GM12878 (cell line): ENCODE measurements at regions not wholly inside any gene's neighbourhood (a gene's known extent, or its start where the extent isn't known, plus 50 kb on each side); places are given as distances from the start of the nearest gene placed in this dataset.

Experiments
- BACH1 ChIP-seq: fragments of 450-650 bp; IDR thresholded peaks from 2 replicates; pipeline ENCODE4 v1.6.1; 2017; ENCODE audit warnings: mild to moderate bottlenecking, borderline replicate concordance
- BMI1 ChIP-seq: fragments of 450-650 bp; IDR thresholded peaks from 2 replicates; pipeline ENCODE4 v1.6.1; 2016; ENCODE audit warnings: mild to moderate bottlenecking, moderate library complexity, borderline replicate concordance
- CREM ChIP-seq: IDR thresholded peaks from 2 replicates; pipeline ENCODE4 v1.6.1; 2014; ENCODE audit warnings: antibody characterized with exemption, low read depth
- ESRRA ChIP-seq: IDR thresholded peaks from 2 replicates; pipeline ENCODE4 v1.6.1; 2012; ENCODE audit warnings: mild to moderate bottlenecking, low read length, improper control_type of control experiment
- FOXM1 ChIP-seq: IDR thresholded peaks from 2 replicates; pipeline ENCODE4 v1.6.1; 2012; ENCODE audit warnings: low read depth, mild to moderate bottlenecking, inconsistent platforms, low read length, moderate library complexity
- HDAC2 ChIP-seq: fragments of 200-600 bp; sonication (generic); IDR thresholded peaks from 2 replicates; pipeline ENCODE4 v1.6.1; 2017
- HDGF ChIP-seq: fragments of 450-650 bp; IDR thresholded peaks from 2 replicates; pipeline ENCODE4 v1.6.1; 2016; ENCODE audit warnings: antibody characterized with exemption
- KAT2A ChIP-seq: conservative IDR thresholded peaks from 2 replicates; pipeline ENCODE4 v1.6.1; 2011; ENCODE audit warnings: low read depth, low read length; ENCODE audit not compliant: control insufficient read depth
- MEF2A ChIP-seq: IDR thresholded peaks from 2 replicates; pipeline ENCODE4 v1.6.1; 2011; ENCODE audit warnings: low read depth, mild to moderate bottlenecking, low read length, moderate library complexity; ENCODE audit not compliant: insufficient read depth
- MTA2 ChIP-seq: fragments of 450-650 bp; IDR thresholded peaks from 2 replicates; pipeline ENCODE4 v1.6.1; 2016; ENCODE audit warnings: low read depth, mild to moderate bottlenecking, moderate library complexity
- NR2C2 ChIP-seq: IDR thresholded peaks from 2 replicates; pipeline ENCODE4 v1.6.1; 2011; ENCODE audit warnings: borderline replicate concordance, low read depth; ENCODE audit not compliant: control insufficient read depth, insufficient read length
- POLR2AphosphoS5 ChIP-seq: IDR thresholded peaks from 2 replicates; pipeline ENCODE4 v1.6.1; 2011; ENCODE audit warnings: mild to moderate bottlenecking, low read length, inconsistent platforms
- RAD51 ChIP-seq: fragments of 450-650 bp; IDR thresholded peaks from 2 replicates; pipeline ENCODE4 v1.6.1; 2016; ENCODE audit warnings: moderate library complexity, mild to moderate bottlenecking, inconsistent platforms
- RCOR1 ChIP-seq: conservative IDR thresholded peaks from 2 replicates; pipeline ENCODE4 v1.6.1; 2012; ENCODE audit warnings: low read depth, low read length, improper control_type of control experiment
- SIN3A ChIP-seq: IDR thresholded peaks from 2 replicates; pipeline ENCODE4 v1.6.1; 2012; ENCODE audit warnings: low read depth, low read length, improper control_type of control experiment
- SIX5 ChIP-seq: IDR thresholded peaks from 2 replicates; pipeline ENCODE4 v1.6.1; 2011; ENCODE audit warnings: mild to moderate bottlenecking, low read depth, low read length, moderate library complexity; ENCODE audit not compliant: severe bottlenecking
- SP1 ChIP-seq: IDR thresholded peaks from one replicate; pipeline ENCODE4 v1.6.1; 2011; ENCODE audit warnings: low read depth, low read length
- SPI1 ChIP-seq: IDR thresholded peaks from 2 replicates; pipeline ENCODE4 v1.6.1; 2011; ENCODE audit warnings: low read depth, mild to moderate bottlenecking, low read length, moderate library complexity, borderline replicate concordance; ENCODE audit not compliant: insufficient read depth
- SREBF2 ChIP-seq: IDR thresholded peaks from 2 replicates; pipeline ENCODE4 v1.6.1; 2012; ENCODE audit warnings: mild to moderate bottlenecking, low read length
- TCF3 ChIP-seq: IDR thresholded peaks from 2 replicates; pipeline ENCODE4 v1.6.1; 2012; ENCODE audit warnings: low read depth, mild to moderate bottlenecking, low read length, borderline replicate concordance; ENCODE audit not compliant: insufficient read depth
- ZNF207 ChIP-seq: fragments of 450-650 bp; IDR thresholded peaks from 2 replicates; pipeline ENCODE4 v1.6.1; 2014; ENCODE audit warnings: antibody characterized with exemption, mild to moderate bottlenecking, borderline replicate concordance
- ZNF622 ChIP-seq: fragments of 450-650 bp; IDR thresholded peaks from 2 replicates; pipeline ENCODE4 v1.6.1; 2017; ENCODE audit warnings: mild to moderate bottlenecking, inconsistent platforms
- TF ChIP-seq, protein P1 (sequence below): fragments of 150-350 bp; IDR thresholded peaks from 2 replicates; pipeline ENCODE4 v1.6.1; 2014; ENCODE audit warnings: mild to moderate bottlenecking, low read depth, low read length
- TF ChIP-seq, protein P2 (sequence below): IDR thresholded peaks from 2 replicates; pipeline ENCODE4 v1.6.1; 2012; ENCODE audit warnings: low read depth, low read length, improper control_type of control experiment
- TF ChIP-seq, protein P3 (sequence below): fragments of 150-350 bp; IDR thresholded peaks from 2 replicates; pipeline ENCODE4 v1.6.1; 2016; ENCODE audit warnings: low read depth, low read length
- TF ChIP-seq, protein P4 (sequence below): IDR thresholded peaks from 2 replicates; pipeline ENCODE4 v1.6.1; 2011; ENCODE audit warnings: mild to moderate bottlenecking, low read depth, low read length, moderate library complexity; ENCODE audit not compliant: insufficient replicate concordance

DNA sequence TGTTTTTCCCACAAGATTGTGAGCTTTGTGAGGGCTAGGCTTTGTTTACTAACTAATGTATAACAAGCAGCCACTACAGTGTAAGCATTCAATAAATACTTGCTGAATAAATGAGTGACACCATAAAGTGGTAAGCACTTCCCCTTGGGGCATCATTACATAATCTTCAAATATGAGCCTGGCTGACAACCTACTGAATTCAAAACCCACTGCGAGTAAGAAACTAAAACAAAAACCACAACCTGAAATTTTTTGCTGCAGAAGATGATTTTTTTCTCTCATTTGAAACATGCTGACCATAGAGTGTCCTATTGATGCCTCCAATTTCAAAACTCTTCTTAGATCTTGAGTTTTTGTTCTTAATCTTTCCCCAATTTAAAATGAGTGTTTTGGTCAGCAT is 331.3 kb upstream of the CCNG1 start (continued):
- TF ChIP-seq, protein P1, sequence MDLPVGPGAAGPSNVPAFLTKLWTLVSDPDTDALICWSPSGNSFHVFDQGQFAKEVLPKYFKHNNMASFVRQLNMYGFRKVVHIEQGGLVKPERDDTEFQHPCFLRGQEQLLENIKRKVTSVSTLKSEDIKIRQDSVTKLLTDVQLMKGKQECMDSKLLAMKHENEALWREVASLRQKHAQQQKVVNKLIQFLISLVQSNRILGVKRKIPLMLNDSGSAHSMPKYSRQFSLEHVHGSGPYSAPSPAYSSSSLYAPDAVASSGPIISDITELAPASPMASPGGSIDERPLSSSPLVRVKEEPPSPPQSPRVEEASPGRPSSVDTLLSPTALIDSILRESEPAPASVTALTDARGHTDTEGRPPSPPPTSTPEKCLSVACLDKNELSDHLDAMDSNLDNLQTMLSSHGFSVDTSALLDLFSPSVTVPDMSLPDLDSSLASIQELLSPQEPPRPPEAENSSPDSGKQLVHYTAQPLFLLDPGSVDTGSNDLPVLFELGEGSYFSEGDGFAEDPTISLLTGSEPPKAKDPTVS, result no peak
- TF ChIP-seq HDAC2 (no peak), ZNF207 (no peak), KAT2A (no peak), CREM (peak; percentile 43; the same call in 1 of the 2 replicates), FOXM1 (no peak), HDGF (no peak), NR2C2 (no peak), POLR2AphosphoS5 (no peak), SIN3A (no peak), RAD51 (no peak), ESRRA (no peak), SIX5 (no peak), MEF2A (no peak), SPI1 (peak; percentile 78; the same call in 1 of the 2 replicates), MTA2 (peak; percentile 67), SREBF2 (no peak), RCOR1 (no peak), BACH1 (no peak), BMI1 (no peak), SP1 (no peak), ZNF622 (no peak), TCF3 (no peak)
- TF ChIP-seq, protein P2, sequence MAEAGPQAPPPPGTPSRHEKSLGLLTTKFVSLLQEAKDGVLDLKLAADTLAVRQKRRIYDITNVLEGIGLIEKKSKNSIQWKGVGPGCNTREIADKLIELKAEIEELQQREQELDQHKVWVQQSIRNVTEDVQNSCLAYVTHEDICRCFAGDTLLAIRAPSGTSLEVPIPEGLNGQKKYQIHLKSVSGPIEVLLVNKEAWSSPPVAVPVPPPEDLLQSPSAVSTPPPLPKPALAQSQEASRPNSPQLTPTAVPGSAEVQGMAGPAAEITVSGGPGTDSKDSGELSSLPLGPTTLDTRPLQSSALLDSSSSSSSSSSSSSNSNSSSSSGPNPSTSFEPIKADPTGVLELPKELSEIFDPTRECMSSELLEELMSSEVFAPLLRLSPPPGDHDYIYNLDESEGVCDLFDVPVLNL, result no peak
- TF ChIP-seq, protein P3, sequence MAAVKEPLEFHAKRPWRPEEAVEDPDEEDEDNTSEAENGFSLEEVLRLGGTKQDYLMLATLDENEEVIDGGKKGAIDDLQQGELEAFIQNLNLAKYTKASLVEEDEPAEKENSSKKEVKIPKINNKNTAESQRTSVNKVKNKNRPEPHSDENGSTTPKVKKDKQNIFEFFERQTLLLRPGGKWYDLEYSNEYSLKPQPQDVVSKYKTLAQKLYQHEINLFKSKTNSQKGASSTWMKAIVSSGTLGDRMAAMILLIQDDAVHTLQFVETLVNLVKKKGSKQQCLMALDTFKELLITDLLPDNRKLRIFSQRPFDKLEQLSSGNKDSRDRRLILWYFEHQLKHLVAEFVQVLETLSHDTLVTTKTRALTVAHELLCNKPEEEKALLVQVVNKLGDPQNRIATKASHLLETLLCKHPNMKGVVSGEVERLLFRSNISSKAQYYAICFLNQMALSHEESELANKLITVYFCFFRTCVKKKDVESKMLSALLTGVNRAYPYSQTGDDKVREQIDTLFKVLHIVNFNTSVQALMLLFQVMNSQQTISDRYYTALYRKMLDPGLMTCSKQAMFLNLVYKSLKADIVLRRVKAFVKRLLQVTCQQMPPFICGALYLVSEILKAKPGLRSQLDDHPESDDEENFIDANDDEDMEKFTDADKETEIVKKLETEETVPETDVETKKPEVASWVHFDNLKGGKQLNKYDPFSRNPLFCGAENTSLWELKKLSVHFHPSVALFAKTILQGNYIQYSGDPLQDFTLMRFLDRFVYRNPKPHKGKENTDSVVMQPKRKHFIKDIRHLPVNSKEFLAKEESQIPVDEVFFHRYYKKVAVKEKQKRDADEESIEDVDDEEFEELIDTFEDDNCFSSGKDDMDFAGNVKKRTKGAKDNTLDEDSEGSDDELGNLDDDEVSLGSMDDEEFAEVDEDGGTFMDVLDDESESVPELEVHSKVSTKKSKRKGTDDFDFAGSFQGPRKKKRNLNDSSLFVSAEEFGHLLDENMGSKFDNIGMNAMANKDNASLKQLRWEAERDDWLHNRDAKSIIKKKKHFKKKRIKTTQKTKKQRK, result no peak
- TF ChIP-seq, protein P4, sequence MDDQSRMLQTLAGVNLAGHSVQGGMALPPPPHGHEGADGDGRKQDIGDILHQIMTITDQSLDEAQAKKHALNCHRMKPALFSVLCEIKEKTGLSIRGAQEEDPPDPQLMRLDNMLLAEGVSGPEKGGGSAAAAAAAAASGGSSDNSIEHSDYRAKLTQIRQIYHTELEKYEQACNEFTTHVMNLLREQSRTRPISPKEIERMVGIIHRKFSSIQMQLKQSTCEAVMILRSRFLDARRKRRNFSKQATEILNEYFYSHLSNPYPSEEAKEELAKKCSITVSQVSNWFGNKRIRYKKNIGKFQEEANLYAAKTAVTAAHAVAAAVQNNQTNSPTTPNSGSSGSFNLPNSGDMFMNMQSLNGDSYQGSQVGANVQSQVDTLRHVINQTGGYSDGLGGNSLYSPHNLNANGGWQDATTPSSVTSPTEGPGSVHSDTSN, result peak; percentile 42
